GM21737 (cell line): ENCODE measurements at regions not wholly inside any gene's neighbourhood (a gene's known extent, or its start where the extent isn't known, plus 50 kb on each side); places are given as distances from the start of the nearest gene placed in this dataset.
"Not testable (repeated sequence)": the region's sequence is repeated elsewhere in the genome, so short reads cannot be mapped to it uniquely, and the experiment has no call there.

Experiments used
- ATAC-seq: cut with Tn5 transposase; IDR thresholded peaks from one replicate; pipeline ENCODE4 v1.9.1; 2021; ENCODE audit warnings: mild to moderate bottlenecking, moderate library complexity; ENCODE audit not compliant: unreplicated experiment

GRCh38 chr9:126056312-126057021 is 270.2 kb upstream of the MVB12B start:
- no peak for ATAC-seq

GRCh38 chr9:126057121-126057825 is 269.4 kb upstream of the MVB12B start:
- no peak for ATAC-seq

DNA sequence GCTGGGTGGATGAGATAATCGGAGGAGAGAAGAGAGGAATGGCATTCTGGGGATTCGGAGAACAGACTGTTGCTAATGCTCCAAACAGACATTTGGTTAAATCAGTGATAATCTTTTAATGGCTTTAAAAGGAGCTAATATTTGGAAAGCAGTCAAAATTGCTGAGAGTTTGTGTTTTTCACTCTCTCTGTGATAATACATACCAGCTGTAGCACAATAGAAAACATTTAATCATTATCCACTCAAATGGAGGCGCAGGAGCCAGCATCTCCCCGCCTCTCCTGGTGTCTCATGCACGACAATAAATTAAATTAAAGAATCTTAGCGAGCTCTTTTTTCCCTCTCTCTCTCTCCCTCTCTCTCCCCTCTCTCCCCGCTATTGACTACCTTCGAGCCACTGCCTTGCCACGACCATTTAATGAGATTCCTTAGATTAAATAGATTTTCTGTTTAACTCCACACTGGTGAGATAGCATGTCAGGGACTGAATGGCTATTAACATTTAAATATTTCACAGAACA is 268.6 kb upstream of the MVB12B start:
- no peak for ATAC-seq

GRCh38 chr9:126058591-126058990 is 268.0 kb upstream of the MVB12B start:
- no peak for ATAC-seq

DNA sequence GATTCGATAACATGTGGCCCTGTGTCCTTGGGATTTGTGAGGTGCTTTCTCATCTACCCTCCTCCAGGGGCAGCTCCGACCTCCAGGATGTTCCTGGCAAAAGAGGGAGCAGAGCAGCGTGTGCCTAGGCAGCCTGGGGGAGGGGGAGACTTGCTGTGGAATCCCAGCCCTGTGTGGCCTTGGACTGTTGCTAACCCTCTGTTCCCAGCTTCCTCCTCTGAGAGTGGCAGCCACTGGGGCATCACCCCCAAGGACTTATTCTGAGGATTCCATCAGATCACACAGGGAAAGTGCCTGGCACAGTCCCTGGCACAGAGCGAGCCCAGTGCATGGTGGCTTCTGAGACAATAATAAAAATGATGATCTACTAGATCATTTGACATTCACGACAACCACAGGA is 265.1 kb upstream of the MVB12B start:
- no peak for ATAC-seq

GRCh38 chr9:126062158-126062886 is 264.3 kb upstream of the MVB12B start:
- no peak for ATAC-seq

GRCh38 chr9:126063326-126063725 is 263.3 kb upstream of the MVB12B start:
- ATAC-seq = no peak

GRCh38 chr9:126066131-126066530 is 260.5 kb upstream of the MVB12B start:
- no peak for ATAC-seq

GRCh38 chr9:126067031-126067734 is 259.4 kb upstream of the MVB12B start:
- no peak for ATAC-seq

GRCh38 chr9:126068534-126069230 is 257.9 kb upstream of the MVB12B start:
- no peak for ATAC-seq

DNA sequence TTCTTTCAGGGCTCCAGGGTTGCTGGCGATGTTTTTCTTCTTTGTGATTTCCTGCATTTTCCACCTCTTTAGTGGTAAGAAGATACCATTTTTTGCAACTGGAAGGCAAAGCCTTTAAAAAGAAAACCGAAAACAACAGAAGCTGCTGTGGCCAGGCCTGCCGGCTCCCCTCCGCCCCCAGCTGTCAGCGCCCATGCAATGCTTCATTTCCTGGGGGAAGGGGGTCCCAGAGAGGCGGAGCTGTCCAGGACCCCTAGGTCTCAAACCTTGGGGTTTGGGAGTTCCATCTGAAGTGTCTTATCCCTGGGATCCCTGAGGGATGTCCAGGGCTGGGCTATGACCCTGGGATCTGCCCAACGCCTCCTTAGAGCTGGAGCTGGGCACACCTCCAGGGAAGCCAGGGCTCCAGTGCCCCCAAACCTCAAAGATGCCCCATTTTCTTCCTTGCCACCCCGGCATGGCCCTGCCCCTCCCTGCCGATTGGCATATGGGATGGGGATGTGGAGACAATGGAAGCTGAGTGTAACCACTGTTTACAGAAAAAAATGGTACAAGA is 257.2 kb upstream of the MVB12B start:
- no peak for ATAC-seq

DNA sequence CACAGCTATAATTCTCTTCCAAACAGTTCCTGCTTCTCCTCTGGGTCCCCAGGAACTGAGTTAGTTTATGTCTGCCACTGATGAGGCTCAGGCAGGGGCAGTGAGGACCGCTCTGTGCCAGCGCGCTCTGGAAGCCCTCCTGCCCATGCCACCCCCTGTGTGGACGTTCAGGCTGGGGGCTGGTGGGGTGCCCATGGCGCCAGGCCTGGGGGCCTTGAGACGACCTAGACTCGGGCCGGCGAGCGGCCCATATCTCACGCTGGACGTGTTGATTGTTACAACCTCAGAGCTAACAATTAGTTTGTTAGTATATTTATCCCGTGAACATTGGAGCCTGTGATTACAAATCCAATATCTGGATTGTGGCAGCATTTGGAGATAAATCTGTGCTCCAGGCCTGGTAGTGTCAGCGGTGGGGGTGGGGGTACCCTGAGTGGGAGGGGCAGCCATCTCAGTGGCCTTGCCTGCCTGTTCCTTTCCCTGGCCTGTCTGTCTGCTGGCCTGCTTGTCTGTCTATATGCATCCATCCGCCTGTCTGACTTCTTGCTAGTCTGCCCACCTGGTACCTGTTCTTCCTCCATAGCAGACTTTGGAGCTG is 256.5 kb upstream of the MVB12B start:
- no peak for ATAC-seq

DNA sequence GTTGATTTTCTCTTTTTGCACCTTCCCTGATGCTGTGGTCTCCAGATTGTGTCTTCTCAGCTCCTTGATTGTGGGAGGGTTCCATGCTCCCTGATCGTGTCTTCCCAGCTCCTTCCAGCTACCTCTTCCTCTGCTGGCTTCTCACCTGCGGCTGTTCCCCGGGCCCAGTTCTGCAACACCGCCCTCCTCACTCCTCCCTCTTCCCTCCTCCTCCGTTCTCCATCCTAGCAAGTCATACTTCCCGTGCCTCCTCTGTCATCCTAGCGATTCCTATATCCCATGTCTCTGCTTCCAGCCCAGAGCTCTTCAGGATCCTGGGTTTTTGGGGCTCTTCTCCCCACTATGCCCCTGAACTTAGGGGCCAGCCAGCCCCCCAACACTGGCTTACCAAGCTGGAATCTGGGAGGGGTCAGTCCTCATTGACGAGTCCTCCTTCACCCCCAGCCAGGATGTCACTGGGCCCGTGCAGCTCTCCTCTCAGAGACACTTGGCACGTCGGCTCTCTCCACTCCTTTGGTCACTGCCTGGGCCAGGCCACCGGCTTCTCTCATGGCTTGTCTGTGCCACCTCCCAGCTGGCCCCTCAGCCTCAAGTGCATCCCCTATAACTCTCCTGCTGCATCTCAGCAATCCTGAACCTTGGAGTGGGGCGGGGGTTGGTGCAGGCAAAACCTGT is 255.4 kb upstream of the MVB12B start:
- no peak for ATAC-seq

DNA sequence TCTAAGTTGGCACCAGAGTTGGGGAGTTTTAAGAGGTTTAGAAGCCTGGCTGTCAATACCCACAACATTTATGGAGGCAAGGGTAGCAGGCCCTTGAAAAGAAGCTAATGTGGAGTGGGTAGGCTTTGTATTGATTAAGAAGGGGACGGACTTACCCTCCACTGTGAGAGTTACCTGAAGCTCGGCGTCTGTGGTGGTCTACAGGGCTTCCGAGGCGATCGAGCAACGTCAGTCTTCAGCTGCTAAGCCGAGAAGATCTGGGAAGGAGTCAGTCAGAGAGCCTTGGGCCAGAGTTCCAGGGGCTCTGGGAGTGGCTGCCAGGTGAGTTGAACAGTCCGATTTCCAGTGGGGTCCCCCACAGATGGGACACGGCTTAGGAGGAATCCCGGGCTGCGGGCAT is 249.0 kb upstream of the MVB12B start:
- not testable (repeated sequence) for ATAC-seq

DNA sequence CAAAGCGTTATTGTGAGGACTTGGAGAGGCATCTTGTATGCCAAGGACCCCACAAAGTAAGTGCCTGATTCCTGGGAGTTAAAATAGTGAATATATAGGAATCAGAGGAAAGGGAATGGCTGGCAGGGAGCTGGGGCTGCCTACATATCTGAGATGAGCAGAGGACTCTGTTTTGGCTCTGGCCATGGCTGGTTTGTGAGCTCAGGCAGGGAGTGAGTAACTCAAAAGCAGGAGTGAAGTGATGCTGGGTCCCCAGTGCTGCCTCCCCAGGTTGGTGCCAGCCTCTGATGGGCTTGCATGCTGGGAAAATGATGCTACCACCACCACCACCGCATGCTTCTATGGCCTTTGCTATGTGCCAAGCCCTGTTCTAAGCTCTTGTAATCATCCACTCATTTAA is 246.0 kb upstream of the MVB12B start:
- ATAC-seq = no peak

DNA sequence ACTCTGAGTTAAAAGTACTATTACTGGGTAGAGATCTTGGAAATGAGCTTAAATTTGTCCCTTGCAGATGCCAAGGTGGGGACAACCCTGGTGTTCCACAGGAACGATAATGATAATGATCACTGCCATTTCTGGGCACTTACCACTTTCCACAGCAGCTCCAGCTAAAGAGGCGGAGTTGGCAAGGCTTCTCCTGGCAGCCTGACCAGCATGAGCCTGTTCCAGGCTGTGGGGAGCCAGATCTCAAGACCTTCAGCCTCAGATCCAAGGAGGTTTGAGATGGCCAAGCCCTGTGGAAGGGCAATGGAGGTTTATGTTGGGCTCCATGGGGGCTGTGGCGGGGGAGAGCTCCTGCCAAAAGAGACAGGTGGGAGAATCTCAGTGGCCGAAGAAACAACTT is 244.9 kb upstream of the MVB12B start:
- no peak for ATAC-seq

DNA sequence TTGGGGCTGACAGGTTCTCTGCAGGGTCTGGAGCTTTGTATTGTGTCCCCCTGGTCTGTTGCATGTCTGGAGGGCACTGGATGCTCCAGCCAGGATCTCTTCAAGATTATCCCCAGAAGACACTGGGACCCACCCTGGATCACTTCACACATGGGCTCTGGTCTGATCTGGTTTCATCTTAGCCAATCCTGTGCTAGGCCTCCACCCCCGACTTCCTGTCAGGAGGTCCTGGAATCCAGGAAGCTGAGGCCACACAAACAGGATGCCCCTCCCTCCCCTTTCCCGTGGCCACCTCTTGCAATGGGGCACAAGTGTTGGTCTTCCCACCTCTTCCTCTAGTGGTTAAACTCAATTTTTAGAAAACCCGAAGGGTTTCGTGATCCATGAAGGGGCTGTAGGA is 242.6 kb upstream of the MVB12B start:
- no peak for ATAC-seq

DNA sequence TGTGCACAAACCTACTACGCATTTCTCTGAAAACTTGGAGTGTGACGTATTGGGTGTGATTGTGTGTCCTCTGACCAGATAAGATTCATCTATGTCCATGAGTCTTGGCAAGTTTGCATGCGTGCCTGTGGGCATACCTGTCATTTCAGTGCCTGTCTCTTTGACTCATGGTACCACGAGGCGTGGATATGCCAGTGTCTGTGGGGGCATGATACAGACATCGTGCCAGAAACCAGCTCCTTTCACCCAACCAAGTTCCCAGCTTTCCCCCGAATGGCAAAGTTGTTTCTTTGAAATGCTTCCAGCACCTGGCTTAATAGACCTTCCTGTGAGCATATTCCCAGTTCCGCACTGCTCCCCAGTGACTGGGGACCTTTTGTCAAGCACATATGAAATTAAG is 241.9 kb upstream of the MVB12B start:
- ATAC-seq = no peak

DNA sequence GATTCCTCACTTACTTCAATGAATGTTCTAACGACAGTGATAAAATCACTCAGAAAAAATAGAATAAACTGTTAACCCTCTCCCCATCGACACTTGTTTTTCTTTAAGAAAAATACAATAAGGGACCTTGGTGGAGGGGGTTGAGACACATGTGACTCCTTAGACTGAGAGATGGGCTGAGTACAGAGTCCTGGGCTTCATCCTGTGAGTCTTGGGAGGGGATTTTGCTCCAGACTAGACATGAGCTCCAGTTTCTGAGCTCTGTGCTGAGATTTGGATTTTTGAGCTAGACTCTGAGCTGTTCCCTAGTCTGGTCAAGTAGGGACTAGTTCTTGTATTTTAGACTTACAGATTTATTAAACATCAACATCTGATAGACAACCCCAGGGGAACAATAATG is 241.5 kb upstream of the MVB12B start:
- no peak for ATAC-seq
